Stimulated activated CD4-positive, alpha-beta T cell treated with anti-CD3 and anti-CD28 coated beads, Interleukin-12 subunit alpha, Interleukin-12 subunit beta, amount 100 ng/mL, for 48 hours (primary cell): ENCODE measurements at regions not wholly inside any gene's neighbourhood (a gene's known extent, or its start where the extent isn't known, plus 50 kb on each side); places are given as distances from the start of the nearest gene placed in this dataset.
A peak's percentile ranks its signal among the peaks of the same experiment; 100 is the strongest.

Source experiments
- DNase-seq, 3 donors: peaks; one replicate each; pipeline ENCODE4 v3.0.0-alpha.2; 2020; ENCODE audit warnings: low read depth in 2 of 3, low spot score in 1 of 3

DNA sequence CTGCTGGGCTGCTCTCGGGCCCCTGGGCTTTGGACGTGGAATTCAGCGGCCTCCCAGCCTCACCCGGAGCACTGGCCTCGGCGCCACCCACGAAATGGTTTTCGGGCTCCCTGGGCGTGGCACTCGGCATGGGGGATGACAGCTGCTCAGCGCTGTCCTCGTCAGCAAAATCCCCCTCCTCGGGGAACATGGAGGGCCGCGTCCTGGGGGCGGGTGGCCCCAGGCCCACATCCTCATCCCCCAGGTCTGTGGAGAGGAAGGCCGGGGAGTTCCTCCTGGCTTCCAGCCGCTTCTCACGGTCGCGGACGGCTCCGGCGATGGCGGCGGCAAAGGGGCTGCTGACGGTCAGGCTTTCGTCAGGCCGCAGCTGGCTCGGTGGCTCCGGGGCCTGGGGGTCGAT is 88.4 kb downstream of the CTTN start:
- no peak for DNase-seq

DNA sequence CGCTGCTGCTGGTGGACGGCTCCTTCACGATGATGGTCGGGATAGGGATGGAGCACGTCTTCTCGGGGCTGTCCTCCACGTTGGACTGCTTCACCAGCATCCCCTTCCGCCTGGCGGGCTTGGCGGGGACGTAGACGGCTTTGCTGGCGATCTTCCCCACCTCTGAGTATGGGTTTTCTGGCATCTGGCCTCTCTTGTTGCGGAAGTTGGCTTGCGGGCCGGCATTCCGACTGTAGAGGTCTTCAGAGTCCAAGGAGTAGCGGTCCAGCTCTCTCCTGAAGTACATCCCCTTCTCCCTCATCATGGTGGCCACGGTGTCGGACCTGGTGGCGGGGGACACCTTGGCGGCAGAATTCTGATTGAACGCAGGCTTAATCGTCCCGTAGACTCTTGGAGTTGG is 88.8 kb downstream of the CTTN start:
- DNase-seq = no peak

DNA sequence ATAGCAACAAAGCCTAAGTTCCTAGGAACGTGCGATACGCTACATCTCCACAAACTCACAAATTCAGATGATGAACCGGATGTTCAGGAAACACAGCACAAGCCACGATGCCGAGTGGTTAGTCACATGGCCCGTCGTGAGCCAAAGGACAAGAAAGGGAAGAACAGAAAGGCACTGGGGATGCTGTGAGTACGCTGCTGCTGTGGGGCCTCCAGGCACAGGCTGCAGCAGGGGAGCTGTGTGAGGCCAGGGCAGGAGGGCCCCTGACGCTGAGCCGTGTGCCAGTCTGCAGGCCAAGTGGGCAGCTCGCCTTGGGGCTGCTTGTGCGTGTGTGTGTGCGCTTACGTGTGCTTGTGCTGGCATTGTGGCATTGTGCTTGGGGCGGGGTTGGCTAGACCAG is 89.4 kb downstream of the CTTN start:
- no peak for DNase-seq

DNA sequence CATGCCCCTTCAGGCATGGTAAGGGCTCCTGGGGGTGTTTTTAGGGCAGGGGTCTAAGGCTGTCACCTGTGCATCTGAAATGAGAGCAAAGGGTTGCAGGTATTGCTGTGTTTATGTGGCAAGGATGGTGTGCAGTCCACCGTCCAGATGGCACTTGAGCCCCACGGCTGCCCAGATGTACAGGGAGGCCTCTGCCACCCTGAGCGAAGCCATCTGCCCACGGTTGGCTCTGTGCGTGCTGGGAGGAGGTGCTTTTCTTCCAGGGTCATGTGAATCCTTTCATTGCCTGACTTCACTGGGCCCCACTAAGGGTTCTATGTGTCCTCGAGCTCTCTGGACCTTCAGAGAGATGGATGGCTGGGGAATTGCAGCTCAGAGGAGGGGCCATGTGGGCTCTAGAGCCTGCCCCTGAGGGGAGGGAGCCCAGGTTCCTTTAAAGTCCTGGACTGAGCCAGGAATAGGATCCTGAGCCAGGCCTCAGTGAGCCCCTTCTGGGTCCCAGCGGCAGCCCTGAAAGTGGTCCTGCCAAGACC is 89.9 kb downstream of the CTTN start:
- DNase-seq = no peak

DNA sequence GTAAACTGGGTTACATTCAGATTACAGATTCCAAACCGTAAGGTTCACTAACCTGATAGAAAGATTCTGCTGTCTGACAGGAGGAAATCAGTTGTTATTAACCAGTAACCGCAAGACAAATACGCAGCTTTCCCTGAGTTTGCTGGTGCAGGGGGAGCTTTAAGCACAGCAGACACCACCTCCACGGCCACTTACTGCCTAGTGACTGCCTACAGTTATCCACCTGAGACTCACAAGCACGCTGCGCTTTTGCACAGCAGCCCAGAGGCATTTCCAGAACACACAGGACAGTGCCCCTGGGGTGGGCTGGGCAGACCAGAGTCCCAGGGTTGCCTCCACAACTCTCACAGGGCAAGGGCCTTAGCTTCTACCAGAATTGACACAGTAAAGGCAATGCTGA is 90.9 kb downstream of the CTTN start:
- DNase-seq = no peak

DNA sequence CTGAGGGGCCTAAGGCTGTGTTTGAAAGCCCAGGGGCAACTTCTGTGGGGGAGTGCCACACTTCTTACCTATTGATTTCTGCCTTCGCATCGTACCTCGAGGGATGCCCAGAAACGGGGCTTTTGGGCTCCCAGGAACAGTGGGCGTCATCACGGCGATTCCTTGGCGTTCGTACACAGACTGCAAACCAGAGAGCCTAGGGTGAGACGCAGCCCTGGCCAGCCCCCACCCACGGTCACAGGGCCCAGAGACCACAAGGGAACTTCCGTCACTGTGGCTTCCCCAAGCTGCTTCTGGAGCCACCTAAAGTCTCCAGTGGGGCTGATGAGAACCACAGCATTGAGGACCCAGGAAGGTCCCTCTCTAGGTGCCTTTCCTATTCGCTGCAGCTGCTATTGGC is 91.9 kb downstream of the CTTN start:
- peak in 1 of 3 donors; percentile 5 for DNase-seq

GRCh38 chr11:70490723-70491558 is 92.6 kb downstream of the CTTN start:
- DNase-seq = no peak

GRCh38 chr11:70491696-70492472 is 93.6 kb downstream of the CTTN start:
- DNase-seq = no peak

DNA sequence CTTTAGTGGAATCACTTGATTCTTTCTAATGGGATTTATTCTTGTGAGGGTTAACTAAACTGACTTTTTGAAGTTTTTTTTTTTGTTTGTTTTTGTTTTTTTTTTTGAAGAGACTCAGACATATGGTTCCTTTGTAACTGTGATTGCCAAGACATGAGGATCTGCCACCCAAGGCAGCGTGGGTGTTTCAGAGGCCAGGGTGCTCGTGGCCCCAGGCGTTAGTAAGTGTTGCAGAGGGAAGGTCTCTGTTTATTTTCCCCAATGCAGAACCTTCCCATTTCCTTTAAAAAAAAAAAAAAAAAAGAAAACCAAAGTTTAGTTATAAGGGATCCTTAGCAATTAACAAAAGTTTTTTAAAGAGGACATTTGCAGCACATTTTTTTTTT is 94.8 kb downstream of the CTTN start:
- no peak for DNase-seq

DNA sequence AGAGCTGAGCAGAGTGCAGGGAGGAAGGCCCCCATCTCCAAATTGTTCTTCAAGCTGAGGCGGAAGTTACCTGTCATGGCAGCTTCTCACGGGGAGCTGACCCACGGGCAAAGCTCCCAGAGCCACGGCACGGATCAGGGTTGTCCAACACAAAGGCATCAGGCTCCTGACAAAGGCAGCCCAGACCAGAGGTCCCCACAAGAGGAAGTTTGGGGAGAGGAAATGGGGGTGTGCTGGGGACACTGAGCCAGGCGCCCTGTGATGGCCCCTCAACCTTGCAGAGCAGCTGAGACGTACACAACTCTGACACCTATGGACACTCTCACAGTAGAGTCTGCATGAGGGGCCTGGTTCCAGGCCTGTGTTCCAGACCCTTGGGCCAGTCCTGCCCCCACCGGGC is 95.6 kb downstream of the CTTN start:
- DNase-seq = no peak

DNA sequence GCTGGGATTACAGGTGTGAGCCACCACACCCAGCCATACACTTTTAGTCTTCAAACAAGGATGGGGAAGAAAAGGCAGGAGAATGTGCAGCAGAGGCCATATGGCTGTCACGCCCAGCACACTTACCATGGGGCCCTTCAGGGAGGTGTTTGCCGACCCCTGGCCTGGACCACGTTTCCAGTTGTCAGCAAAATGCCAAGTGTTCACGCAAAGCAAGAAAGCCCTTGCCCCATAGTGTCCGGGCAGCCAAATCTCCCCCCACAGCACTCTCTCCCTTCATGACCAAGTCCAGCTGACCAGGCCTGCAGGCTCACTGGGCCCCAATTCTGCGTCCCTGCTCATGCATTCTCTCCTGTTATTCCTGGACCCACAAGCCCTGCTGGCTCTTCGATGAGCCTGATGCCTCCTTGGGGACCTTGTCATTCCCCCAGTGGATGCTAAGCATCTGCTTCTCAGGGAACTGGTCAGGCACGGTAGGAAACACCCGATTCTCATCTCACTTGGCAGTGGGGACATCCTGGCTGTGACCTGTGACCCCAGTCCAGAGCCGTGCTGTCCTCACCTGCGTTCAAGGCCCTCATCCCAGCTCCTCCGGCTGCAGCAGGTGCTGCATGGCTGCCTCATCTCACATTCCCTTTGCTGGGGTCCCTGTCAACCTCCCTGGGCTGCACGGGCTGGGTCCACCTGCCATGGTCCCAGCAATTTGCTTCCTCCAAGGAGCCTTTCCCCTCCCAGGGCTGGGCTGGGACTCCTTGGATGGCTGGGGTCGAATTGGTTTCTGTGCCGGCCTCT is 96.4 kb downstream of the CTTN start:
- no peak for DNase-seq

- no peak for DNase-seq
Observed at GRCh38 chr11:70495351-70496310, 97.3 kb downstream of the CTTN start.

DNA sequence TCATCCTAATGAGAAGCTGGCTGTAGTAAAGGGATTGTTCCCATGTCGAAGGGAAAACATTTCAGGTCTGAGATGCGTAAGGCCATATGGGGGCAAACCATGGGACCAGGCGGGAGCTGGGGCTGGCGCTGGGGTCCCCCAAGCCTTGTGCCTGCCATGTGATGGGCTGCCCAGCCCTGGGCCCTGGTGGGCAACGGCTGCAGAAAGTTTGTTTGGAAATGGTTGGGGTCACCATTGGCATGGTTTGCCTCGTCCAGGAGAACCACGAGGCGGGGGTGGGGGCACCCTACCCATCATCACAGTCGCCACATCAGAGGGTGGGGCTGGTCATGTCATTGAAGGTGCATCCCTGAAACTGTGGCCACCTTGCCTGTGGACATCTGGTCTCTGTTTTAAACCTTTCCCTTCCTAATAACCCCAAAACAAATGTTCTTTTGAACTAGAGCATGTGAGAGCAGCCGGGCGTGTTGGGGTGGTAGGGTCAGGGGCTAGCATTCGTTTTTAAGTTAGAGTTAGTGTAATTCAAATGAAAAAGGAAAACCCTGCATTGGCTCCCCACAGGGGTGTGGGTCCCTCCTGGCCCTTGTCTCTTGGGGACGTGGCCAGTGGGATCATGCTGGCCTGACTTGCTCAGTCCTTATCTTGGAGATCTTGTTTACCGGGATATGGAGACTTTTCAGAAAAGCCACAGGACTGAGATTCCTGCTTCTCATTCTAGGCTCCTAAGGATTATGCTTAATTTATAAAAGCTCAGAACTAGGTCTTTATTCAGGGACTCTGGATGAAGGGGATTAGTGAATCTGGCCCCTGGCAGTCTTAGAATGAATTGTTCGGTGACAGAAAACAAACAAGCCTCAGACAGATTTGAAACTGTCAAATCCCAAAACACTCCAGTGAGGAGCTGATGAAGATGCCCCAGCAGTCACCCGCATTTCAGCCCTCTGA is 98.5 kb downstream of the CTTN start:
- DNase-seq = no peak

GRCh38 chr11:70497536-70498075 is 99.3 kb downstream of the CTTN start:
- no peak for DNase-seq

DNA sequence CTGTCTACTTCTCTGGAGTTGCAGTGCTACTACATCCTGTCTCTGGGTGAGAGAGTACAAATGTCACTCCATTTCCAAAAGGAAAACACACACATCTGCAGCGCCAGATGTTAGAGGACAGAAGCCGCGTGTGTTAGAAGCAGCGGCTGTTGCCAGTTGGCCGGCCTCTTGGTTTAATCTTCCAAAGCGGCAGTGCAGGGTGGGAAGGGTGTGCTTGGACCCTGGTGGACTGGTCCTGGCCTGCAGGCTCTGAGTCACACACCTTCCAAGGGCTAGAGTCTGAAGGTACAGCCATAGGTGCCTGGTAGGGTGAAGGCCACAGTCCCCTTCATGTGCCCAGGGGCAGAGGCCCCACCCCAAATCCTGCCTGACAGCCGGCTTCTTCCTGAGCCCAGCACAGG is 99.8 kb downstream of the CTTN start:
- no peak for DNase-seq

DNA sequence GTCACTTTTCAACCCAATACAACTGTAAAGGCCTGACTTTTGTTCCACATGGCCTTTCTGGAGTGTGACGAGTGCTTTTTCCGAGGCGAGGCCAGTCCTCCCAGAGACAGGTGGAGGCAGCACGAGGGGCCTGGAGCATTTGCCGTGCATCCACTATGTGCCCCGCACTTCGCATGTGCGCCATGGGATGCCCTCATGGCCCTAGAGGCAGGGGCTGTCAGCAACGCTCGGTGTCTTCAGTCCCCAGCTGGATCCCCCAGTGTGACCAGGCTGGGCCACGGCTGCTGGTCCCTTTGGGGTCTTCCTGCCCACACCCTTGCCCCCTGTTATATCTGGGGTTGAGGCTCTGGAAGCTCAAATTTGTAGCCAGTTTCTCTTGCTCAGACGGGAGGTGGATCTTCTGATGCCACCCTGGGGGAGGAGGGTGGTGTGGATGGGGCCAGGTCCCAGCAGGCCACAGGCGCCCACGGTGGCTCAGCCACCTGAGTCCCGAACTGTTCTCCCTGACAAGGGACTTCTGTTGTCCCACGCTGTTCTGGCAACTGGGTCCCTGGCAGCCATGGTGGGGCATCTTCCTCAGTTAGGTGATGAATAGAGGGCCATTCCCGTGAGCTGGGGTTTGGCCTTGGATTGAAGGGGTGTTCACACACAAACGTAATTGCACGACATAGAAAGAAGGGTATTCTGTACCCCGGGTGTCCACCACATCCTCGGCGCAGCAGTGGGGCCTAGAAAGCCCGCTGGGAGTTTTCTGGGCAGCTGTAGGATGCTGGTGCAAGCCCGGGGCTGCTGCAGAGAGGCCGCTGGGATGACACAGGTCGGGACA is 100.9 kb downstream of the CTTN start:
- DNase-seq = no peak

DNA sequence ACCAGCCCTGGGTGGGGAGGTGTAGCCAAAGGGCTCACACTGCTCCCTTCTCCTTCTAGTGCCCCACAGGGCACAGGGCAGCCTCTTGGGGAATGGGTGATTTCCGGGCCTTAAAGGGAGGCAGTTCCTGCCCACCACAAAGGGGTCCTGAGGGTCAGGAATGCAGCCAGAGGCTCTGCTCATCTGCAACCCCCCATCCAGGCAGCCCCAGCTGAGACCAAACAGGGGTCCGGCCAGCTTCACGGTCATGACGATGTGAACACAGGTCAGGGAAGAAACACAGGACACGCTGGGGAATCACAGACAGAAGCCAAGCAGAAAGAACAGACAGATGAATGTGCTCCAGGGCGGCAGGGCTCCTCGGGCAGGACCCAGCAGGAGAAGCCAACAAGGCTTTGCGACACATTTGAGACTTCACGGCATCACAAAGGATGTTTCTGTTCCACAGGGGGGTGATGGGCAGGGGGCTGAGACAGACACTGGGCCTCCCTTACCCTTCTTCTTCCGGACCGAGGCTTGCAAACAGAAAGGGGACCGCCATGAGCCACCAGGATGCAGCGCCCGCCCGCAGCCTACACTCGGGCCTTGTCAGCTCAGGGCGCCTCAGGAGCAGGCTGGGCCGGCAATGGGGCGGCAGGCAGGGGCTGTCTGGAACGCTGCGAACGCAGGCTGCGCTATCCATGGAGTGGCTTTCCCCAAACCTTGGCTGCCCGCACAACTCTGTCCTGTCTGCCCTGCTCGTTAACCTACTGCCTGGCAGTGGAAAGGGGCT is 101.9 kb downstream of the CTTN start:
- DNase-seq = no peak
